HG03066 (cell line): ENCODE measurements at regions not wholly inside any gene's neighbourhood (a gene's known extent, or its start where the extent isn't known, plus 50 kb on each side); places are given as distances from the start of the nearest gene placed in this dataset.

ENCODE experiments used
- ATAC-seq: cut with Tn5 transposase; IDR thresholded peaks from one replicate; pipeline ENCODE4 v1.9.1; 2021; ENCODE audit warnings: low read depth; ENCODE audit not compliant: unreplicated experiment

GRCh38 chr11:32161293-32161692, 70.4 kb downstream of the RCN1 start:
- ATAC-seq: no peak

GRCh38 chr11:32162351-32162750, 71.5 kb downstream of the RCN1 start:
- no peak for ATAC-seq

DNA sequence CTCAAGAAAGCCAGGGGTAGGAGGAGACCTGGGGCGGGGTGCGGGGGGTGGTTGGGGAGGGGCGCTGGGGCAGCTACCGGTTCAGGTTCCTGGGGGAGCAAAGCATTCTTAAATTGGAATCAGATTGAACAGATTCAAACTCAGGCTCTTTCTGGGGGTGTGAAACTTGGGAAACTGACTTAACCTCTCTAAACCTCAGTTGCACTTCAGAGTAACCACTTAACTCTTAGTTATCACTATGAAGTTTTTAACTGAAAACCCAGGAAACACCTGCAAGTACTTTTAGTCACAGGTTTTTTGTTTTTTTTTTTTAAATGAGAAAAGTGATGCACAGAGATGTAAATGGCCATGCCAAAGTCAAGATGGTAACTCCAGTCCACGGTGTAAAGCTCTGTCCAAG, 72.0 kb downstream of the RCN1 start:
- ATAC-seq: no peak

GRCh38 chr11:32163557-32163956, 72.7 kb downstream of the RCN1 start:
- no peak for ATAC-seq

- no peak for ATAC-seq
Observed at GRCh38 chr11:32164836-32165235, 74.0 kb downstream of the RCN1 start.

- ATAC-seq: no peak
Observed at GRCh38 chr11:32168924-32169323, 78.0 kb downstream of the RCN1 start.

GRCh38 chr11:32171445-32171844, 80.6 kb downstream of the RCN1 start:
- ATAC-seq: no peak

- no peak for ATAC-seq
Observed at GRCh38 chr11:32172041-32172847, 81.4 kb downstream of the RCN1 start.

GRCh38 chr11:32172848-32173834, 82.3 kb downstream of the RCN1 start:
- peak; percentile 54 for ATAC-seq

DNA sequence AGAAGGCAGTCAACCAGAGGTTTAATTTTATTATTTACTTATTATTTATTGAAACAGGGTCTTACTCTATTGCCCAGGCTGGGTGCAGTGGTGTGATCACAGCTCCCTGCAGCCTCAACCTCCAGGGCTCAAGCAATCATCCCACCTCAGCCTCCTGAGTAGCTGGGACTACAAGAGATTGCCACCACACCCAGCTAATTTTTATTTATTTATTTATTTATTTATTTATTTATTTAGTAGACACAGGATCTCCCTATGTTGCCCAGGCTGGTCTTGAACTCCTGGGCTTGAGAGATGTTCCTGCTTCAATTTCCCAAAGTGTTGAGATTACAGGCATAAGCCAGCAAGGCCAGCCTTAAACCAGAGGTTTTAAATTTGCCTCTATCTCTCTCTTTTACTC, 83.1 kb downstream of the RCN1 start:
- ATAC-seq: no peak

GRCh38 chr11:32176223-32176934, 85.5 kb downstream of the RCN1 start:
- ATAC-seq: no peak

GRCh38 chr11:32178692-32179091, 87.8 kb downstream of the RCN1 start:
- no peak for ATAC-seq

DNA sequence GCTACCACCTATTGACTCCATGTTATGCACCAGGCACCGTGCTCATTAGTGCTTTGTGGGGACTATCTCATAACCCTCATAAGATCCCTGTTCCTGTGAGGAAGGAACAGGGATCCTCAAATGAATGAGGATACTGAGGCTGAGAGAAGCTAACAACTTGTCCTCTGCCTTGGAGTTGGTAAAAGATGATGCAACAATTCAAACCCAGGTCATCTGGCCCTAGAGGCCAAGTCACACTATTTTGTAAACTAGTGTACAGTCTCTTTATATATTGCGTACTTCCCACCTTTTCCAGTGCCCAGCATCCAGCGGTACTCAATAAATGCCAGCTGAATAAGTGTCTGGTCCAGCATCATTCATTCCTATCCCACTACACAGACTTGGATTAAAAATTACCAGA, 92.6 kb downstream of the RCN1 start:
- ATAC-seq: no peak

DNA sequence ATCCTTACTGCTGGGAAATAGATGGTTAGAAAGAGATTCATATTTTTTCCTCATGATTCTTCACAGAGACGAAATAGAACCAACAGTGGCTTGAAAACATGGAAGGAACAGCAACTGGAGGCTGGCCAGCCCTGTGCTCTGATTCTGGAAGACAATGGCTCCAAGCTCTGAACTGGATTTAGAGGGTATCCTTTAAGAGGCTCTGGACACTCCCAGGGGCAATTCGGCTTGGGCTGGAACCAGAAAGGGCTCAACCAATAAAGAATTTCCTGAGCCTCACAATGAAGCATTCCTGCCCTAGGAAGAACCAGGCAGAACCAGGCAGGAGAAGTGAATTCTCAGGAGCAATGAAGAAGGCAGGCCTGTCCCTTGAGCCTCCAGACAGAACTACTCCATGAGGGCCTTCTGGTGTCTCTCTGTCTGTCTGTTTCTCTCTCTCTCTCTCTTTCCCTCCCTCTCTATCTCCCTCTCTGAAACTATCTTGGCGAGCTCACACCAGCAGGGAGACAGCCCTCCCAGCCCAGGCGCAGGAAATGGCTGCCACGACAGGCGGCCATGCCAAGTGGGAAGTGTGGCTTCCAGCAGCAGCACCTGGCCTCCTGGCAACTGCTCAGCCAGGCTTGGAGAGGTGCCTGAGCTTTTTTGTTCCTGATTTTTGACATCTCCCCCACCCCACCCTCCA, 93.3 kb downstream of the RCN1 start:
- no peak for ATAC-seq

DNA sequence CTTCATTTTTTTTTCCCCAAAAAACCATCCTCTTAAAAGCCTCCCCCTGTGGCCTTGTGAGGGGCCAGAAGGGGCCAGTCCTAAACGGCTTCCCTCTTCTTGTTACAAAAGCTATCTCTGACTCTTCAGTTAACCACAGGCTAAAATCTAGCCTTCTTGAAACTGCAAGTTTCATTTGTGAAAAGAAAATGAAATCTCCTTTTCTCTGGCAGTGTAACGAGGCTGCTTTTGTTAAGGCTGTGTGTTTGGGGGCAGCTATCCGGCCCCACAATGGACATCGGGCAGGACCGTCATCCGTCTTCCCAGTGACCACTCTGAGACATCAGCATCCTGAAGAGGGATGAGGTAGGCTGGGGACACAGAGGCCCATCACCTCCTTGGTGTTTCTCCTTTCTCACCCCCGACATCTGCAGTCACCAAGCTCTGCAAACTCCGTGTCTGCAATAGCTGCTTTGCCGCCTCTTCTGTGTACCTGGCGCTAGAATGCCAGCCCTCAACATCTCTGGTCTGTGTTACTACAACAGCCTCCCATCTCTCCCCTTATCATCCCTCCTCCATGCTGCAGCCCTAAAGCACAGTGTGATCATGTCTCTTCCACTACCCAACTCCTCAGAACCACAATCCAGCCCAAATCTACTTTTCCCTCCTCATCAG, 94.0 kb downstream of the RCN1 start:
- ATAC-seq: no peak

GRCh38 chr11:32186118-32186517, 95.2 kb downstream of the RCN1 start:
- ATAC-seq: no peak

GRCh38 chr11:32187111-32187510, 96.2 kb downstream of the RCN1 start:
- no peak for ATAC-seq

DNA sequence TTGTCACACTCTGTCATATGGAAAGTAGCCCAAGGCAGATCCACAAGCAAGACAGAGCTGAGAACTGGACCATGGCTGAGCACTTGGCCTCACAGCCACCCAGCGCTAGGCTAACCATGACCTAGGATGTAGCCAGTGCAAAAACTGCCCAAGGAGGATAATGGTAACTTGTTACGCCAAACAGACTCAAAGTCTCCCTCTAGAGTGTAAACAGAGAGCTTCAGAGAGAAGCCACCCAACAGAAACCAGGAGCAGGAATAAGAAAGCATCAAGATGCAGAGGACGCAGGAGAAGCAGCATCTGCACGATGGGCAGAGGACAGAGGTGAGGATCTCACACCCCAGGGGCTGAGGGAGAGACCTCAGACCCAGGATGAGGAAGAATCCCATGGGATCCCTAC, 97.9 kb downstream of the RCN1 start:
- ATAC-seq: no peak

- no peak for ATAC-seq
Observed at GRCh38 chr11:32196137-32196536, 105.3 kb downstream of the RCN1 start.

DNA sequence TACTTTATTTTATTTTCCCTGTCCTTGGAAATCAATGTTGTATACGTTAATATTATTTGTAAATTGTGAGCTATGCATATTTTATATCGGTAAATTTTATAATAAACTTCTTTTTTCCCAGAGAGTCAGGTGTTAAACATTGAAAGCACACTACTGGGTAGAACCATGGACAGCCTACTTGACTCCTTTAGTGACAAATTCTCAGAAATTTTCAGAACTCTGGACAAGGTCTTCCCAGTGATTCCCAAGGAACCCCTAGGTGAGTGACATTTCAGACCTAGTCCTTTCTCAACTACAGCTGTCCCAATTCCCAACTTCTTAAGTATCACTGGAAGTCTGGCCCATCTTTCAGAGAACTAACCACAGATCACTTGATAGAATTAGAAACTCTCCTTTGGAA, 107.2 kb downstream of the RCN1 start:
- ATAC-seq: no peak
